ENCODE measurements at regions not wholly inside any gene's neighbourhood (a gene's known extent, or its start where the extent isn't known, plus 50 kb on each side); places are given as distances from the start of the nearest gene placed in this dataset.
"Not testable (repeated sequence)": the region's sequence is repeated elsewhere in the genome, so short reads cannot be mapped to it uniquely, and the experiment has no call there.

DNA sequence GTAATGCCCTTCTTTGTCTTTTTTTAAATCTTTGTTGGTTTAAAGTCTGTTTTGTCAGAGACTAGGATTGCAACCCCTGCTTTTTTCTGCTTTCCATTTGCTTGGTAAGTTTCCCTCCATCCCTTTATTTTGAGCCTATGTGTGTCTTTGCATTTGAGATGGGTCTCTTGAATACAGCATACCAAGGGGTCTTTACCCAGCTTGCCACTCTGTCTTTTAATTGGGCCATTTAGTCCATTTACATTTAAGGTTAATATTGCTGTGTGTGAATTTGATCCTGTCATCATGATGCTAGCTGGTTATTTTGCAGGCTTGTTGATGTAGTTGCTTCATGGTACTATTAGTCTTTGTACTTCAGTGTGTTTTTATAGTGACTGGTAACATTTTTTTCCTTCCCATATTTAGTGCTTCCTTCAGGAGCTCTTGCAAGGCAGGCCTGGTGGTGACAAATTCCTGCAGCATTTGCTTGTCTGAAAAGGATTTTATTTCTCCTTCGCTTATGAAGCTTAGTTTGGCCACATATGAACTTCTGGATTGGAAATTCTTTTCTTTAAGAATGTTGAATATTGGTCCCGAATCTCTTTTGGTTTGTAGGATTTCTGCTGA, 215.0 kb downstream of the CYB561 start:
- TF ChIP-seq, protein P1, sequence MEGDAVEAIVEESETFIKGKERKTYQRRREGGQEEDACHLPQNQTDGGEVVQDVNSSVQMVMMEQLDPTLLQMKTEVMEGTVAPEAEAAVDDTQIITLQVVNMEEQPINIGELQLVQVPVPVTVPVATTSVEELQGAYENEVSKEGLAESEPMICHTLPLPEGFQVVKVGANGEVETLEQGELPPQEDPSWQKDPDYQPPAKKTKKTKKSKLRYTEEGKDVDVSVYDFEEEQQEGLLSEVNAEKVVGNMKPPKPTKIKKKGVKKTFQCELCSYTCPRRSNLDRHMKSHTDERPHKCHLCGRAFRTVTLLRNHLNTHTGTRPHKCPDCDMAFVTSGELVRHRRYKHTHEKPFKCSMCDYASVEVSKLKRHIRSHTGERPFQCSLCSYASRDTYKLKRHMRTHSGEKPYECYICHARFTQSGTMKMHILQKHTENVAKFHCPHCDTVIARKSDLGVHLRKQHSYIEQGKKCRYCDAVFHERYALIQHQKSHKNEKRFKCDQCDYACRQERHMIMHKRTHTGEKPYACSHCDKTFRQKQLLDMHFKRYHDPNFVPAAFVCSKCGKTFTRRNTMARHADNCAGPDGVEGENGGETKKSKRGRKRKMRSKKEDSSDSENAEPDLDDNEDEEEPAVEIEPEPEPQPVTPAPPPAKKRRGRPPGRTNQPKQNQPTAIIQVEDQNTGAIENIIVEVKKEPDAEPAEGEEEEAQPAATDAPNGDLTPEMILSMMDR (IDR thresholded peaks at IDR 0.05): not testable (repeated sequence)
- not testable (repeated sequence) for TF ChIP-seq POLR2A (IDR thresholded peaks at IDR 0.05)

Measured in uterus (tissue), 2 donors.